ENCODE measurements at regions not wholly inside any gene's neighbourhood (a gene's known extent, or its start where the extent isn't known, plus 50 kb on each side); places are given as distances from the start of the nearest gene placed in this dataset.

DNA sequence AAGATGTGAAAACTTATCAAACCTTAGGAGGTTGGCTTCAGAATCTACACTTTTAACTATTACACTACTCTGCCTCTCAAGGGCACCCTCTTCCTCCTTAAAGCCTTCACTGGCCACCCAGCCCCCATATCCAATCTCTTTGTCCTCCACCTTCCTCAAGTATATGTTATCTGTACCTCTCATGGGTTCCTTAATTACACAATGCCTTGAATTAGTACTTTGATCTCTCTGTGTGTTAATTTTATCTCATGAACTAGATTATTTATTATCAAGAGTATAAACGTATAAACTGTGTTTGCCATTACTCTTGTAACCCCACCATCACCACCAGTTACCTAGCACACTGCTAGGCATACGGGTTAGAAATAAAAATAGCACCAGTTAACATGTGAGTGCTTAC lies 83.3 kb downstream of the NCR2 start:
- Histone ChIP-seq H3K36me3 (ENCODE audit: insufficient read depth in 1 of 2, low read depth in 1 of 2) (no peaks in the 10 kb centered on the region), H3K9me3 (no peaks in the 10 kb centered on the region), H3K27me3 (ENCODE audit: insufficient read depth in 3 of 3, low read length in 2 of 3) (peaks cover 0 to 16% (median 8%) of the 10 kb centered on the region in 3 donors), H3K4me1 (no peaks in the 10 kb centered on the region), H3K4me3 (no peak overlapping the region), H3K27ac (no peak overlapping the region)
- TF ChIP-seq CTCF (IDR thresholded peaks at IDR 0.05), result no peak
- ATAC-seq, result no peak
- intact Hi-C loops (cut with DNase I), result no loop called here
- WGBS, 3 donors, result 85 to 90% (median 86%) methylated on average over 2 of the region's 2 CpGs
- no peak for DNase-seq

DNA sequence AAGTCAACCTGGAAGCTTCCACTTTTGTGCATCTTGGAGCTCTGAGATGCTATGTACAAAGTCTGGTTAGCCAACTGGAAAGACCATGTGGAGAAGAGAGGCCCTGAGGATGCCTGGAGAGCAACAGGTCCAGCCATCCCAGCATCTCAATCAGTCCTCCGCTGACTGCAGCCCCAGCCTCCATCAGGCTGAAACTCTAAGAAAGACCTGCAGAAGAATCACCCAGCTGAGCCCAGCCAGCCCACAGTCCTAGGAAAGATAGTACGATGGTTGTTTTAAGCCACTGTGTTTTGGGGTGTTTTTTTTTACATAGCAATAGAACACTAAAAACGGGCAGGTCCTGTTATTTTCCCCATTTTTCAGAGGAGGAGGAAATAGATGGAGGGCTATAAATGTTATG lies 84.0 kb downstream of the NCR2 start:
- Histone ChIP-seq H3K27ac (no peak overlapping the region), H3K27me3 (ENCODE audit: insufficient read depth in 3 of 3, low read length in 2 of 3) (peaks cover 0 to 16% (median 6%) of the 10 kb centered on the region in 3 donors), H3K9me3 (no peaks in the 10 kb centered on the region), H3K4me1 (no peaks in the 10 kb centered on the region), H3K36me3 (ENCODE audit: insufficient read depth in 1 of 2, low read depth in 1 of 2) (no peaks in the 10 kb centered on the region), H3K4me3 (no peak overlapping the region)
- 85 to 91% (median 87%) methylated on average over 3 of the region's 3 CpGs for WGBS, 3 donors
- ATAC-seq (no peak), DNase-seq (no peak)
- intact Hi-C loops (cut with DNase I), result no loop called here
- no peak for TF ChIP-seq CTCF (IDR thresholded peaks at IDR 0.05)

- peaks cover 0 to 12% (median 6%) of the 10 kb centered on the region in 3 donors for H3K27me3 ChIP-seq (ENCODE audit: insufficient read depth in 3 of 3, low read length in 2 of 3)
- intact Hi-C loops (cut with DNase I), result loop anchor here in 1 of 2 donors (5.0 kb wide), 1 partner anchor 53 kb away; no protein-coding TSS in a partner anchor
- DNase-seq, result no peak
These were observed 84.8 kb downstream of the NCR2 start for GRCh38 chr6:41420186-41420585.

GRCh38 chr6:41422161-41422560 lies 86.8 kb downstream of the NCR2 start:
- Histone ChIP-seq H3K4me3 (no peak overlapping the region), H3K27ac (no peak overlapping the region), H3K9me3 (no peaks in the 10 kb centered on the region), H3K27me3 (ENCODE audit: insufficient read depth in 3 of 3, low read length in 2 of 3) (peaks cover 0 to 12% (median 5%) of the 10 kb centered on the region in 3 donors), H3K36me3 (ENCODE audit: insufficient read depth in 1 of 2, low read depth in 1 of 2) (no peaks in the 10 kb centered on the region), H3K4me1 (no peaks in the 10 kb centered on the region)
- ATAC-seq, result no peak
- intact Hi-C loops (cut with DNase I), result loop anchor here in 1 of 2 donors (5.0 kb wide), 1 partner anchor 55 kb away; no protein-coding TSS in a partner anchor
- no peak for DNase-seq
- no peak for TF ChIP-seq CTCF (IDR thresholded peaks at IDR 0.05)
- WGBS, 3 donors, result 22 to 37% (median 22%) methylated on average over 5 of the region's 5 CpGs

More at GRCh38 chr6:41420186-41420585, 84.8 kb downstream of the NCR2 start:
- no peaks in the 10 kb centered on the region for H3K9me3 ChIP-seq
- H3K36me3 ChIP-seq (ENCODE audit: insufficient read depth in 1 of 2, low read depth in 1 of 2), result no peaks in the 10 kb centered on the region
- no peak overlapping the region for H3K4me3 ChIP-seq
- no peak for ATAC-seq
- no peaks in the 10 kb centered on the region for H3K4me1 ChIP-seq
- TF ChIP-seq CTCF (IDR thresholded peaks at IDR 0.05), result no peak
- 75 to 87% (median 80%) methylated on average over 4 of the region's 4 CpGs for WGBS, 3 donors
- no peak overlapping the region for H3K27ac ChIP-seq

DNA sequence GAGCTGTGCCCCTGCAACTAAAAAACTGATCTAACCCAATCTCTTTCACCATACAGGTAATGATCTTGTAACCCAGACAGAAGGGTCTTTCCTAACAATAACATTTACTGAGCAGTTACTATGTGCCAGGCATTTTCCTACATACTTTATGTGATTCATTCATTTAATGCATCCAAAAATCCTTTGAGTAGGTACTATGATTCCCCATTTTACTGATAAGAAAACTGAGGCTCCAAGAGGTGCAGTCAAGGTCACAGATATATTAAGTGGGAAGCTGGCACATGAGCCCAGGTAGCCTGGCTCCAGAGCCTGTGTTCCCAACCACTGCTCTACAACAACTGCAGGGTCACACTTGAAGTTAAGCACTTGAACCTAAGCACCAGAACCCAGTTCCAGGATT lies 87.6 kb downstream of the NCR2 start:
- no peak for DNase-seq
- H3K27ac ChIP-seq, result no peak overlapping the region
- ATAC-seq, result no peak
- intact Hi-C loops (cut with DNase I), result loop anchor here in 1 of 2 donors (5.0 kb wide), 1 partner anchor 56 kb away; no protein-coding TSS in a partner anchor
- no peak for TF ChIP-seq CTCF (IDR thresholded peaks at IDR 0.05)
- H3K36me3 ChIP-seq (ENCODE audit: insufficient read depth in 1 of 2, low read depth in 1 of 2), result no peaks in the 10 kb centered on the region
- peaks cover 0 to 17% (median 3%) of the 10 kb centered on the region in 3 donors for H3K27me3 ChIP-seq (ENCODE audit: insufficient read depth in 3 of 3, low read length in 2 of 3)
- no peaks in the 10 kb centered on the region for H3K9me3 ChIP-seq
- peaks cover 6% of the 10 kb centered on the region for H3K4me1 ChIP-seq
- no peak overlapping the region for H3K4me3 ChIP-seq

Data from psoas muscle (tissue), 7 donors.